ENCODE measurements at regions not wholly inside any gene's neighbourhood (a gene's known extent, or its start where the extent isn't known, plus 50 kb on each side); places are given as distances from the start of the nearest gene placed in this dataset.

- Histone ChIP-seq H3K4me1 (ENCODE audit: control insufficient read depth, insufficient read depth, low read length, poor library complexity, severe bottlenecking) (no peaks in the 10 kb centered on the region), H3K36me3 (ENCODE audit: control insufficient read depth, insufficient read depth, low read length) (no peaks in the 10 kb centered on the region), H3K9me3 (ENCODE audit: control insufficient read depth, low read length) (no peaks in the 10 kb centered on the region), H3K27me3 (replicated peaks; ENCODE audit: control insufficient read depth, insufficient read depth, low read length, poor library complexity, severe bottlenecking) (no peaks in the 10 kb centered on the region), H3K4me3 (ENCODE audit: insufficient read depth, low read depth, low read length, poor library complexity, severe bottlenecking) (no peak overlapping the region), H3K27ac (ENCODE audit: insufficient read depth, low read length, poor library complexity, severe bottlenecking) (no peak overlapping the region)
- no peak for DNase-seq
Observed at GRCh38 chr17:77657839-77658238, 300.7 kb upstream of the TNRC6C start.

GRCh38 chr17:77660524-77660923 lies 298.0 kb upstream of the TNRC6C start:
- Histone ChIP-seq H3K4me1 (ENCODE audit: control insufficient read depth, insufficient read depth, low read length, poor library complexity, severe bottlenecking) (no peaks in the 10 kb centered on the region), H3K27me3 (replicated peaks; ENCODE audit: control insufficient read depth, insufficient read depth, low read length, poor library complexity, severe bottlenecking) (no peaks in the 10 kb centered on the region), H3K36me3 (ENCODE audit: control insufficient read depth, insufficient read depth, low read length) (no peaks in the 10 kb centered on the region), H3K4me3 (ENCODE audit: insufficient read depth, low read depth, low read length, poor library complexity, severe bottlenecking) (no peak overlapping the region), H3K9me3 (ENCODE audit: control insufficient read depth, low read length) (no peaks in the 10 kb centered on the region), H3K27ac (ENCODE audit: insufficient read depth, low read length, poor library complexity, severe bottlenecking) (no peak overlapping the region)
- DNase-seq: no peak

DNA sequence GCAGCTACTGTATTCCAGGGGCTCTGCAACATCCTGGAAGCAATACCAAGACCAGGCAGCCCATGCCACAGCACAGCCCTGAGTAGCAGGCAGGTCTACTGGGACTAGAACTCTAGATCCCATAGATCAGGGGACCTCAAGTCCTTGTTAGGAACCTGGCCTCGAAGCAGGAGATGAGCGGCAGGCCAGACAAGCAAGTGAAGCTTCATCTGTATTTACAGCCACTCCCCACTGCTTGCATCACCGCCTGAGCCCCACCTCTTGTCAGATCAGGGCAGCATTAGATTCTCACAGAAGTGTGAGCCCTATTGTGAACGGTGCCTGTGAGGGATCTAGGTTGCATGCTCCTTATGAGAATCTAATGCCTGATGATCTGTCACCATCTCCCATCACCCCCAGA lies 295.7 kb upstream of the TNRC6C start:
- H3K27ac ChIP-seq (ENCODE audit: insufficient read depth, low read length, poor library complexity, severe bottlenecking): no peak overlapping the region
- H3K9me3 ChIP-seq (ENCODE audit: control insufficient read depth, low read length): no peaks in the 10 kb centered on the region
- H3K4me3 ChIP-seq (ENCODE audit: insufficient read depth, low read depth, low read length, poor library complexity, severe bottlenecking): no peak overlapping the region
- peaks cover 17% of the 10 kb centered on the region for H3K4me1 ChIP-seq (ENCODE audit: control insufficient read depth, insufficient read depth, low read length, poor library complexity, severe bottlenecking)
- H3K27me3 ChIP-seq (replicated peaks; ENCODE audit: control insufficient read depth, insufficient read depth, low read length, poor library complexity, severe bottlenecking): no peaks in the 10 kb centered on the region
- H3K36me3 ChIP-seq (ENCODE audit: control insufficient read depth, insufficient read depth, low read length): no peaks in the 10 kb centered on the region
- DNase-seq: no peak

DNA sequence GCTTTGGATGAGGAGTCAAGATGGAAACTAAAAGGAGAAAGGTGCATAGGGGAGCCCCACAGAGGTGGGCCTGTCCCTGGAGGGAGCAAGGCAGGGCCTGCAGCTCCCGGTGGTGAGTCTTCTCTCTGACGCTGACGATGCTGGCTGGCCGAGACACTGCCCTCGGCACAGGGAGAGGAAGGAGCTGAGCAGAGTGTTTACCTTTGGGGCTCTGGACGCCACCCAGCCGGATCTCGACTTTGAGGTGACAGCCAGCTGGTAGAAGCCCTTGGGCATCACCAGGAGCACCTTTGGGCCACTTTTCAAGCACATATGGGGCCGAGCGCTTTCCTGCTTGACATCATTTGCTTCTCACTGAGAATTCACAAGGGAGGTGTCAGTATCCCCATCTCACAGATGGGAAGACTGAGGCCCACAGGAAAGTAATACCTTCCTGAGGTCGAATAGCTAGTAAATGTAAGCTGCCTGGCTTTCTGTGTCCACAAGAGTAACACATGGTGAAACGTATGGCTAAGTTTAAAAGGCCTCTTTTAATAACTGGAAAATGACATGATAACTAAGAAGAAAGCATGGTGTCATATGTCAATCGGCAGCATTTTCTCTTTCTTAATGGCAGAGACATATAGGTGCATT lies 294.3 kb upstream of the TNRC6C start:
- H3K4me3 ChIP-seq (ENCODE audit: insufficient read depth, low read depth, low read length, poor library complexity, severe bottlenecking): no peak overlapping the region
- no peak for DNase-seq
- H3K27me3 ChIP-seq (replicated peaks; ENCODE audit: control insufficient read depth, insufficient read depth, low read length, poor library complexity, severe bottlenecking): no peaks in the 10 kb centered on the region
- H3K4me1 ChIP-seq (ENCODE audit: control insufficient read depth, insufficient read depth, low read length, poor library complexity, severe bottlenecking): peaks cover 17% of the 10 kb centered on the region
- peaks cover 4% of the 10 kb centered on the region for H3K9me3 ChIP-seq (ENCODE audit: control insufficient read depth, low read length)
- no peaks in the 10 kb centered on the region for H3K36me3 ChIP-seq (ENCODE audit: control insufficient read depth, insufficient read depth, low read length)
- H3K27ac ChIP-seq (ENCODE audit: insufficient read depth, low read length, poor library complexity, severe bottlenecking): no peak overlapping the region

DNA sequence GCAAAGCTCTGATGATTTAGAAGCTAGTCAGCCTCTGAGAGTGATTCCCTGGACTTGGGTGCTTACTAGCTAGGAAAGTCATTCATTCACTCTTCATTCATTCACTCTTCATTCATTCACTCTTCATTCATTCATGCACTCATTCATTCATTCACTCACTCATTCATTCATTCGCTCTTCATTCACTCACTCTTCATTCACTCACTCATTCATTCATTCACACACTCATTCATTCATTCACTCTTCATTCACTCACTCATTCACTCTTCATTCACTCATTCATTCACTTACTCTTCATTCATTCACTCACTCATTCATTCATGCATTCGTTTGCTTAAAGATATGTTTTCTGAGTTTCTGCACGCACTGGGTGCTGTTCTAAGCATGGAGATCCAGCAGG lies 292.7 kb upstream of the TNRC6C start:
- peaks cover 4% of the 10 kb centered on the region for H3K9me3 ChIP-seq (ENCODE audit: control insufficient read depth, low read length)
- H3K4me1 ChIP-seq (ENCODE audit: control insufficient read depth, insufficient read depth, low read length, poor library complexity, severe bottlenecking): peaks cover 17% of the 10 kb centered on the region
- peak overlapping the region; percentile 70 for H3K27ac ChIP-seq (ENCODE audit: insufficient read depth, low read length, poor library complexity, severe bottlenecking)
- H3K36me3 ChIP-seq (ENCODE audit: control insufficient read depth, insufficient read depth, low read length): no peaks in the 10 kb centered on the region
- no peak for DNase-seq
- peak overlapping the region; percentile 23 for H3K4me3 ChIP-seq (ENCODE audit: insufficient read depth, low read depth, low read length, poor library complexity, severe bottlenecking)
- H3K27me3 ChIP-seq (replicated peaks; ENCODE audit: control insufficient read depth, insufficient read depth, low read length, poor library complexity, severe bottlenecking): no peaks in the 10 kb centered on the region

DNA sequence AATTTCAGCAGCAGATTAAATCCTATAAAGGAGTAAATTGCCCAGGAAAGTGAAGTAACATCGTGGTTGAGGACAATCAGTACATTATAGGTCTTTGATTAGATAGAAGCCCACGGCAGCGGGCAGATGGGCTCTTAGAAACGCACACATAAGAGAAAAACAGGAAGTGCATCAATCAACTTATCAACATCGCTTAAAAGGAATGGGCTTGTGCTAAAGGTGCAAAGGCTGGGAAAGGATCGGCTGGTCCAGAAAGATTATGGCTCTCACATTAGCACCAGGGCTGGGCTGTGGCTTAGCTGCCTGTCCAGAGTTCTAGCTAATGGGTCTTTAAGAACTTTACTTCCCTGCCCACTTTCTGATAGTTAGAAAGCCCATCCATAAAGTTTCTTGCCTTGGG lies 292.0 kb upstream of the TNRC6C start:
- DNase-seq: no peak
- Histone ChIP-seq H3K27ac (ENCODE audit: insufficient read depth, low read length, poor library complexity, severe bottlenecking) (peak overlapping the region; percentile 70), H3K36me3 (ENCODE audit: control insufficient read depth, insufficient read depth, low read length) (no peaks in the 10 kb centered on the region), H3K4me3 (ENCODE audit: insufficient read depth, low read depth, low read length, poor library complexity, severe bottlenecking) (peak overlapping the region; percentile 23), H3K27me3 (replicated peaks; ENCODE audit: control insufficient read depth, insufficient read depth, low read length, poor library complexity, severe bottlenecking) (no peaks in the 10 kb centered on the region), H3K4me1 (ENCODE audit: control insufficient read depth, insufficient read depth, low read length, poor library complexity, severe bottlenecking) (peaks cover 17% of the 10 kb centered on the region), H3K9me3 (ENCODE audit: control insufficient read depth, low read length) (peaks cover 4% of the 10 kb centered on the region)

DNA sequence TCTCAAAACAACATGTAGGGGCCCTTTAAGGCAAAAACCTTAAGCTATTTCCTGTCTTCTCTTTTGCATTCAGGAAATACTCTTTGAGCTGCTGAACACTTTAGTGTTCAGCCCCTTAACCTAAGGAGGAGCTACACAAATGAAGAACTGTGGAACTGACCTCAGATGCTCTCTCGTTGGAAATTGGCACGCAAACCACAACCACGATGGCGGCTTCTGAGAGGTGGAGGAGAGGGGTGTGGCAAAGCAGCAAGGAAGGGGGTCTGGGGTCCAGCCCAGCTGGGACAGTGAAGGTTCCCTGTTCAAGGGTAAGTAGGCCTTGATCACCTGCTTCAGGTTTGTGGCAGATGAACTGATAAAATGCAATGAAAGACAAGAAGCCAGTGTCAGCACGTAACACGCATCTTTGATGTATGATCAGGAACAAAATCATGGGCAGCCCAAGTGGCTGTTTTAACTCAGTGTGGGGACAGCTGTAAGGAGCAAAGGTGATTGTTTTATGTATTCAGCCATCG lies 291.6 kb upstream of the TNRC6C start:
- Histone ChIP-seq H3K27me3 (replicated peaks; ENCODE audit: control insufficient read depth, insufficient read depth, low read length, poor library complexity, severe bottlenecking) (no peaks in the 10 kb centered on the region), H3K27ac (ENCODE audit: insufficient read depth, low read length, poor library complexity, severe bottlenecking) (peak overlapping the region; percentile 70), H3K36me3 (ENCODE audit: control insufficient read depth, insufficient read depth, low read length) (no peaks in the 10 kb centered on the region), H3K4me3 (ENCODE audit: insufficient read depth, low read depth, low read length, poor library complexity, severe bottlenecking) (peak overlapping the region; percentile 23), H3K4me1 (ENCODE audit: control insufficient read depth, insufficient read depth, low read length, poor library complexity, severe bottlenecking) (peaks cover 17% of the 10 kb centered on the region), H3K9me3 (ENCODE audit: control insufficient read depth, low read length) (peaks cover 4% of the 10 kb centered on the region)
- peak; percentile 51 to 69 (median 55) for DNase-seq

DNA sequence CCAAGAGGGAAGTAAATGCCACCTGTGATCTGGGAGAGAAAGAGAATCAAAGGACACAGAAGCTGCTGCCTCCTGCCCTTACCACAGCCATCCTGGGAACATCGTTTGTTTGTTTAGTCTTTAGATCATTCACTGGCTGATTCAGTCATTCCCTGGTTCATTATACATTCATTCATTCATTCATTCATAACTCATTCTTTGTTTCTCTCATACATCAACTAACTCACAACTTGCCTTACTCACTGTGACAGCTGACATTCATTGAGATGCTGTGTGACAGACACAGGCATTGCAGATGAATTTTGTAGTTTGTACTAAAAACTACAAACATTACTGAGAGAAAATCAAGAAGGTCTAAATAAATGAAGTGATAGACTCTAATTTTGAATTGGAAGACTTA lies 291.0 kb upstream of the TNRC6C start:
- Histone ChIP-seq H3K9me3 (ENCODE audit: control insufficient read depth, low read length) (peaks cover 4% of the 10 kb centered on the region), H3K27me3 (replicated peaks; ENCODE audit: control insufficient read depth, insufficient read depth, low read length, poor library complexity, severe bottlenecking) (no peaks in the 10 kb centered on the region), H3K27ac (ENCODE audit: insufficient read depth, low read length, poor library complexity, severe bottlenecking) (peak overlapping the region; percentile 70), H3K4me3 (ENCODE audit: insufficient read depth, low read depth, low read length, poor library complexity, severe bottlenecking) (peak overlapping the region; percentile 23), H3K4me1 (ENCODE audit: control insufficient read depth, insufficient read depth, low read length, poor library complexity, severe bottlenecking) (peaks cover 17% of the 10 kb centered on the region), H3K36me3 (ENCODE audit: control insufficient read depth, insufficient read depth, low read length) (no peaks in the 10 kb centered on the region)
- no peak for DNase-seq

DNA sequence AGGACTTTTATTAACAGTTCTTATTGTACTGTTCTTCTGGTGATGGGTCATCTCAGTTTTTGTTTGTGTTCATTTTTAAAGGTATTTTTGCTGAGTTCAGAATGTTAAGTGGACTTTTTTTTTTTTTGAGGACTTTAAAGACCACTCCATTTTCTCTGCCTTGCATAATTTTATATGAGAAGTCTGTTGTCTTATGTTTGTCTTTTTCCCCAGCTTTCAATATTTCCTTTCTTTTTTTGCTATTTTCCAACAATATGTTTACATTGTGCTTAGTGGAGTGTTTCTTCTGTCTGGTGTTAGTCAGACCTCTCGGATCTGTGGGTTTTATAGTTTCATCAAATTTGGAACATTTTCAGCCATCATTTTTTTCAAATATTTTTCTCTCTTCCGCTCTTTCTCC lies 290.0 kb upstream of the TNRC6C start:
- H3K4me3 ChIP-seq (ENCODE audit: insufficient read depth, low read depth, low read length, poor library complexity, severe bottlenecking): no peak overlapping the region
- H3K9me3 ChIP-seq (ENCODE audit: control insufficient read depth, low read length): peaks cover 4% of the 10 kb centered on the region
- no peak for DNase-seq
- peak overlapping the region; percentile 70 for H3K27ac ChIP-seq (ENCODE audit: insufficient read depth, low read length, poor library complexity, severe bottlenecking)
- no peaks in the 10 kb centered on the region for H3K27me3 ChIP-seq (replicated peaks; ENCODE audit: control insufficient read depth, insufficient read depth, low read length, poor library complexity, severe bottlenecking)
- H3K4me1 ChIP-seq (ENCODE audit: control insufficient read depth, insufficient read depth, low read length, poor library complexity, severe bottlenecking): peaks cover 17% of the 10 kb centered on the region
- H3K36me3 ChIP-seq (ENCODE audit: control insufficient read depth, insufficient read depth, low read length): no peaks in the 10 kb centered on the region

- DNase-seq: no peak
- no peaks in the 10 kb centered on the region for H3K27me3 ChIP-seq (replicated peaks; ENCODE audit: control insufficient read depth, insufficient read depth, low read length, poor library complexity, severe bottlenecking)
- H3K9me3 ChIP-seq (ENCODE audit: control insufficient read depth, low read length): peaks cover 4% of the 10 kb centered on the region
- peaks cover 5% of the 10 kb centered on the region for H3K36me3 ChIP-seq (ENCODE audit: control insufficient read depth, insufficient read depth, low read length)
- no peak overlapping the region for H3K4me3 ChIP-seq (ENCODE audit: insufficient read depth, low read depth, low read length, poor library complexity, severe bottlenecking)
- H3K4me1 ChIP-seq (ENCODE audit: control insufficient read depth, insufficient read depth, low read length, poor library complexity, severe bottlenecking): peaks cover 17% of the 10 kb centered on the region
- H3K27ac ChIP-seq (ENCODE audit: insufficient read depth, low read length, poor library complexity, severe bottlenecking): no peak overlapping the region
Observed at GRCh38 chr17:77670173-77670572, 288.3 kb upstream of the TNRC6C start.

Measured in effector memory CD4-positive, alpha-beta T cell (primary cell).